GM19455 (cell line): ENCODE measurements at regions not wholly inside any gene's neighbourhood (a gene's known extent, or its start where the extent isn't known, plus 50 kb on each side); places are given as distances from the start of the nearest gene placed in this dataset.

Source experiments
- ATAC-seq: cut with Tn5 transposase; IDR thresholded peaks from one replicate; pipeline ENCODE4 v1.9.1; 2021; ENCODE audit not compliant: unreplicated experiment

DNA sequence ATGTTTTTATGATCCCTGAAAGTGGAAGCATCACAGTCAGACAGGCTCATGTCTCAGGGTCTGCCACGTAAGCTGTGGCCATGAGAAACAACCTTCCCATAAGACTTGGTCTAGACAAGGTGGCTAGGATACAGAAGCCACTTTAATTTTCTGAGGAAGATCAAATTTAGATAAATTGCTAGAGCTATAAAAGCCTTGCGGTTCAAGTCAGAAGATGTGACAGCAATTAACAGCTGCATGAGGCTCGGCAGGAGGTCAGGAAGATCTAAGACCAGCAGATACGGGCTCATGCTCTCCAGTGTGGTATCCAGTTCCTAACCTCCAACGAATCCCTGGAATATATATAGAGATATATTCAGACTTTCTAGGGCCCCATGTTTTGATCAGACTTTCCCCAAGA is 577.1 kb downstream of the PLPP3 start:
- ATAC-seq, result no peak

DNA sequence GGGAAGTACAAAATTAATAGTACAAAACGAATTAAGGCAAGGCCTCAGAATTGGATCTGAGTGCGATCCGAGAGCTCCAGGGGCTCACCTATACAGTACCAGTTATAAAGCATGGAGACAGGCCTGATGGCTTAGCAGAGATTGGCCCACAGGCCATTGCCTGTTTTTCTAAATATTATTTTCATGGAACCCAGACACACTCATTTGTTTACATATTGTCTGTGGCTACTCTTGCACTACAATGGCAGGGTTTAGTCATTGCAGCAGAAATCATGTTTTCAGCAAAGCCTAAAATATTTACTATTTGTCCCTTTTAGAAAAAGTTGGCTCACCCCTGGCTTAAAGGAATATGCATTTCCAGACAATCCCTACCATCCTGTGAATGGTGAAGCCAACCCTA is 578.9 kb downstream of the PLPP3 start:
- ATAC-seq, result no peak

- ATAC-seq, result no peak
Observed at GRCh38 chr1:55997536-55997935, 581.8 kb downstream of the PLPP3 start.

GRCh38 chr1:55993646-55994318 is 585.6 kb downstream of the PLPP3 start:
- ATAC-seq, result no peak

DNA sequence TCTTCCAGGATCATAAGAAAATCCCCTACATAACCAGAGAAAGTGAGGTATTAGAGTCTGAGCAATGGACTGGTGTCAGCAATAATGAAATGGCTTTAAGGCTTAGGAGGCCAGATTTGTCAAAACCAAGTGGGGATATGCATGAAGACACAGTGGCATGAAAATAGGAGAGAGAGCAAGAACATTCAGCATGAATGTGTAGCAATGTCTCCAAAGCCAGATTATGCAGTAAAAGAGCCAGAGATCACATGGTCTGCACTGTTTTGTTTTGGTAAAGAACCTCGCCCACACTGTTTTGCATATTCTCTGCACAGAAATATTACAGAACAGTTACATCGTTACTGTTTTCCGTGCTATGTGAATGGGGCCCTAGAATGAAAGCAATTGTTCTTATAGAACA is 589.4 kb downstream of the PLPP3 start:
- ATAC-seq, result no peak

- no peak for ATAC-seq
Observed at GRCh38 chr1:55988963-55989452, 590.4 kb downstream of the PLPP3 start.

DNA sequence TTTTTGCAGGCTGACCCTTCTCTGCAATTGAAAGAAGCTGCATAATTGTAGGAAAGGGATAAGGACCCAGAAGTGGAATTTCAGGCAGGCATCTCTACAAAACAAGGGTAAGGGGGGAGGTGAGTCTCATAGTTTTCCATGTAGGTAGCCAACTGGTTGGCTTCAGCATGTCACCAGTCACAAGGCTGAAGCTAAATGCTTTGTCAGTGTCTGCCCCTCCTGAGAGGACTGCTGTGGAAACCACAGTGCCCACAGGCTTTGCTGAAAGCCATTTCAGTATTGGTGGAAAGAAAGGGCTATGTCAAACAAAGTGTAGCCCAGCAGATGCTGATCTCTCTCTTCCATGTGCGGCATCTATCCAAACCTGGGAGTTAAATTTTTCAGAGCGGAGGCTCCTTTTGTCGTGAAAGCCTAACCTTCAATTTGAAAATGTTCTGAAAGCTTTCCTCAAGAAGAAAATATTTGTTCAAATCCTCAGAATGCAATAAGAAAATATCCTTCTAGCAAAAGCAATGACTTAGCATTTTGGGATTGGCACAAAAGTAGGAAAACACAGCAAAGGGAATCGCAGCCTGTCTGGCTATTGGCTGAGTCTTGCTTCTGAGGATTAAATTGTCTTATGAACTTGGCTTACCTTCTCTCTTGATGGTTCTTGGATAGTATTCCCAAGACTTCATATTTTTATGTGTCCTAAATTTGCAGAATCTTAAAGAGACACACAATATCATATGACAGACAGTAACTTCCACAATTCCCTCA is 591.7 kb downstream of the PLPP3 start:
- ATAC-seq, result no peak

DNA sequence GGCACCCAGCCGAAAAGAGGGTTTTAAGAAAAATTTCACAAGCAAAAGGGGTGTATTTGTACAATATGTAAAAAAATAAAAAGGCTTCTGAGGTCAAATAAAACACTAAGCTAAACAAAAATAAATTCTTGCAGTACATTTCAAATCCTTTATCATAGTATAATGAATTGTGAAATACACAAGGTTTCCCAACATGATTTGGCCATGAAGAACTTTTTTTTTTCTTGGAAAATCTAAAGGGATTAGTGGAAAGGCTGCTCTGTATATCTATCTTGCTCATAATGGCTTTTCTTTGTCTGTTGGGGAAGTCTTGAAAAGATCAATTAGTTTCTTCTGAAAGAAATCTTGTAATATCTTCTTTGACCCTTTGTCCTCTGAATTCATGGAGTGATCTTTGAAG is 593.4 kb downstream of the PLPP3 start:
- ATAC-seq, result no peak

- ATAC-seq, result no peak
Observed at GRCh38 chr1:55981010-55981650, 598.2 kb downstream of the PLPP3 start.

DNA sequence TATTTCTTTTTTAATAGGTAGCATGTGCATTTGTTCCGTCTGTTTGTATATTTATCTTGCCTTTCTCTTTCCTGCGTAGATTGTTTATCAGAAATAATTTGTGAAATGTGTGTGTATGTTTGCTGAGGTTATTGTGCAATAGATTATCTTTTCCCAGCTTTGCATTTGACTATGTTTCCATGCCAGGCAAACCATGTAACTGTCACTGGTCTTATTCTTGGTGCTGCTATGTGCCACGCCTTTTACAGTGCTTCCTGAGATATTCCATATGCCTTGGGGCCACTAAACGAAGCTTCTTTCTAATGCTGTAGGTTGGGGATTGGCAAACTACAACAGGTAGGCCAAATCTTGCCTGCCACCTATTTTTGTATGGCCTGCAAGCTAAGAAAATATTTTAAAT is 598.8 kb downstream of the PLPP3 start:
- no peak for ATAC-seq

- no peak for ATAC-seq
Observed at GRCh38 chr1:55974714-55975441, 604.5 kb downstream of the PLPP3 start.

DNA sequence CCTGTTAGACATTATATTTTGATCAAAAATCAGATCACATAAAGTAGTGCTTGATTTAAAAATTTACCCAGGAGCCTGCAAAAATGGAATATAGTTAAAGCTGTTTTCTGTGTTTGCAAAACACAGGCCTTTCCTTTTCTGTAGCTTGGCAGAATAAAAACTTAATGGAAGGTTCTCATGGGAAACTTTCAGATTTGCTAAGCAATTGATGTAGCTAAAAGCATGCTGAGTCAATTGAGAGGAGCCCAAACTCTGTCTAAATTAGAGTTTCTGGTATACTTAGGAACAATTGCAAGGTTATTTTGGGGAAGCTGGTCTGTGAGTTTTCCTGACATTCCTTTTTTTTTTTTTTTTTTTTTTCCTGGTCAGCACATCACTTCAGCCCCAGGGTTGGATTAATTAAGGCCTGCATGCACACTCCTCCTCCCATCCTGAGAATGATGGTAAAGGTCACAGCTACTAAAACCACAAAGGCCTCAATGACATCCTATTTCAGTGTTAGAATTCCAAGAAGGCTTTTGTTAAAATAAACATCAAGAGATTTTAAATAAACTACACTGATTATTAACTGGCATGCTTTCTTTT is 608.7 kb downstream of the PLPP3 start:
- no peak for ATAC-seq

DNA sequence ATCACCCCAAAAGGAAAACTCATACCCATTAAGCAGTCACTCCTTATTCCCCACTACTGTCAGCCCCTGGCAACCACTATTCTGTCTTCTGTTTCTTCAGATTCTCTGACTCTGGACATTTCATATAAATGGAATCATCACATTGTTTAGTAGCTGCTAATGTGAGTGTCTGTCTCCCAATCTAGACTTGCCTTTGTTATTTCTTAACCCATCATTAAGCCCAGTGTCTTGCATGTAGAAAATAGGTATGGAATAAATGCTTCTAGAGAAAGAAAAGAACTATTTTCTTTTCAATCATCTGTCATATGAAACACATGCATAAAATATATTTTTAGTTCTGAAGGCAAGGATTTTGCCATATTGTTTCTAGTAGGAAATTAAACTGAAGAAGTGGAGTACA is 610.0 kb downstream of the PLPP3 start:
- no peak for ATAC-seq

DNA sequence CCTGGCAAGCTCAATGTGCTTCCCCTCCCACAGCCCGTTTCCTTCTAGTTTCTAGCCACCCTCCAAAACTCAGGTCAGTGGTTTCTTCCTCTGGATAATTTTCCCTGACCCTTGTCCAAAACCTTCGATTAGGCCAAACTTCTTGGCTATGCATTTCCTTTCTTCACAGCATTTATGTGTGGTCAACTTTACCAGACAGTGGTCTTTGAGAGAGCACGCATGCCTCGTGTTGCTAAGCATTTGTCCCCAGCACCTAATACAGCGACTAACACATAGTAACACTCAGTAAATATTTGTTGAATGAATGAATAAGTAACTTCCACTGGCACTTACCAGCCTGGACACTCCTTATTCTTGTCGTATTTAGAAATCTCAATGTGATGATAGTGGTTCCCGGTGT is 610.7 kb downstream of the PLPP3 start:
- no peak for ATAC-seq

- ATAC-seq, result no peak
Observed at GRCh38 chr1:55965981-55966461, 613.3 kb downstream of the PLPP3 start.

DNA sequence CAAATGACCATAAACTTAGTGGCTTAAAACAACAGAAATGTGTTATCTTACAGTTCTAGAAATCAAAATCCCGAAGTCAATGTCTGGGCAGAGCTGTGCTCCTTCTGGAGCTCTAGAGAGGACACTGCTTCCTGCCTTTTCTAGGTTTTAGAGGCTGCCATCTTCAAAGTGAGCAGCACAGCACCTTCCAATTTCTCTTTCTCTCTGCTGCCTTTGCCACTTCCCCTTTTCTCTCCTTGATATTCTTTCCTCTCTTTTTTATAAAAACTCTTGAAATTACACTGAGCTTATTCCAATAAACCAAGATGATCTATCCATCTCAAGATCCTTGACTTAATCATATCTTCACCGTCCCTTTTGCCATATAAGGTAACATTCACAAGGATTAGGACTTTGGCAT is 616.9 kb downstream of the PLPP3 start:
- no peak for ATAC-seq

DNA sequence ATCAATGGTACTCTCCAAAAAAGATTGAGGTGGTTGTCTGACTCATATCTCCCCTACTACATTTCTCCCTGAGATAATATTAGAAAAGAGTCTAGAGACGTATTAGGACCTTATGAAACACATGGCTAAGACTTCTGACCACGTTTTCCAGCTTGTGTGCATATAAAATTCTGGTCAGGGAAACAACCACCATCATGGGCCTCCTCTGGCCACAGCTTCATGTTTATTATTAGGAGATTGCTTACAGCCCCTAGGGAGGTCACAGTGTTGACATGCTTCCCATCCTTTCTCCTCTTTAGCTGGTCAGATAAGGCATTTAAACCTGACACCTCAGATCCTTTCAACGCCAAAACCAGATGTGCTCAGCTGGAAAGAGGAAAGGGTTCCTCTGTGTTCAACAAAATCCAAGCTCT is 620.2 kb downstream of the PLPP3 start:
- no peak for ATAC-seq

DNA sequence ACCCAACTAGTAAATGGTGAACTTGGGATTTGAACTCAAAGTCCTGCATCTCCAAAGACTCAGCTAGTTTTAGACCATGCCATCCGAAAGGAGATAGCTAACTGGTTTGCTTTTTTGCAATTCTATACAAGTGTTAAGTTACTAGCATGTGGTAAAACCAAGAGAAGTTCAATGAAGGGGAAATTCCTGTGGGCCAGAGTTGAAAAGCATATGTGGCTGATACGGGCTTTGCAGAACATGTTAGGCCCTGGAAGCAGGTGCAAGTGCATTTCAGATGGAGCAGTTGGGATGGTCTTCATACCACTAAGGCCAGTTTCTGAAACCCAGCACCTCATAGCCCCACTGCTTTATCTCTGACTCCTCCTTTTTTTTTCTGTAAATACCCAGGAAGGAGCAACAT is 620.9 kb downstream of the PLPP3 start:
- no peak for ATAC-seq

- ATAC-seq, result no peak
Observed at GRCh38 chr1:55957276-55957675, 622.1 kb downstream of the PLPP3 start.

DNA sequence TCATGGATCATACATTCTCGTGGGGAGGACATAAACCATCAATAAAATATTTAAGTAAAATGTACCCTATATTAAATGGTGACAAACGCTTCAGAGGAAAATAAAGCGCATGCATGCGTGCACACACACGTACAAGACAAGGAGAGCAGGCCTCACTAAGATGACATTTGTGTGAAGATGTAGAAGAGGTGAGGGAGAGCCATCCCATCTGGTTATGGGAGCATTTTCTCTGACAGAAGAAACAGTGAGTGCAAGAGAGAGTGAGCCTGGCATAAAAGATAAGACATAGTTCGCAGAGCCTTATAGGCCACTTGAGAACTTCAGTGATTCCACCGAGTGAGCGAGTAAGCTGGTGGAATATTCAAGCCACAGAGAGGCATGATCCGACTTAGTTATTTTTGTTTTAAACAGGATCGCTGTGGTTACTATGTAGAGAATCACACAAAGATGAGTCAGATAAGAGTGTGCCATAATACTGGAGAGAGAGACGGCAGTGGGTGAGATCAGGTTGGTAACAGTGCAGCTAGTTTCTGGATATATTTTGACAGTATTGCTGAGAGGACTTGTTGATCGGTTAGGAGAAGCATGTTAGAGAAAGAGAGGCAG is 624.2 kb downstream of the PLPP3 start:
- no peak for ATAC-seq
